GM21447 (cell line): ENCODE measurements at regions not wholly inside any gene's neighbourhood (a gene's known extent, or its start where the extent isn't known, plus 50 kb on each side); places are given as distances from the start of the nearest gene placed in this dataset.

Source experiments
- ATAC-seq: cut with Tn5 transposase; IDR thresholded peaks from one replicate; pipeline ENCODE4 v1.9.1; 2021; ENCODE audit not compliant: unreplicated experiment

DNA sequence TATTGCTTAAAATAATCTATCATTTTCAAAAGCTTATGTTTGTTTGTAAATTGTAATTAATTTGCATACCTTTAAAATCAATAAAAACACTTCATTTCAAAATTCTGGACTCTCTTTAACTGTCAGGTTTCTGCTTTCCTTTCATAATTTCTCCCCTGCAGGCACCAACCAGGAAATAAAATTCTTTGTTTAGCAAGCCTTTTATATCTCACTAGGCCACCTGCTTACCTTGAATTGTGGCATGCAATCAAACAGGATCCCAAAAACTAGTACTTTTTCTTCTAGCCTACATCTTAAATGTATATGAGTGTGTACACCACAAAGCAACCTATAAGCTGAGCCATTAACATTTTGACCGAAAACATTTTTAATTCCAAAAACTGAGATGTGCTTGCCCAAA lies 233.1 kb downstream of the NR4A2 start:
- ATAC-seq = no peak

DNA sequence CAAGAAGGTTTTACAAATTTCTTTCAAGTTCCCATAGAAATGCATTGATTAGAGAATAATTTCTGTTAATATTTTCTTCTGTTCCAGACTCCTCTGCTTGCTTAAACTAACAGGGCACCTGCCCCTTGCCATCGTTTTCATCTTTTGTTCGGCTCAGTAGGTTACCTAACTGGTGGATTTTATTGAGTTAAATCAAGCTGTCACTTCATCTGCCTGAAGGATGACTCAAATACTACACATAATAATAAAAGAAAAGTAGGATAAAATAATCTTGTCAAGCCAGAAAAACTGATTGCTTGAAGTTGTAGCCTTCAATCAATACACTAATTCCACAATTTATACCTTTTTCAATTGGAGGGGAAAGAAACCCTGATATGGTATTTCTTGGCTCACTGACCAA lies 234.0 kb downstream of the NR4A2 start:
- no peak for ATAC-seq

DNA sequence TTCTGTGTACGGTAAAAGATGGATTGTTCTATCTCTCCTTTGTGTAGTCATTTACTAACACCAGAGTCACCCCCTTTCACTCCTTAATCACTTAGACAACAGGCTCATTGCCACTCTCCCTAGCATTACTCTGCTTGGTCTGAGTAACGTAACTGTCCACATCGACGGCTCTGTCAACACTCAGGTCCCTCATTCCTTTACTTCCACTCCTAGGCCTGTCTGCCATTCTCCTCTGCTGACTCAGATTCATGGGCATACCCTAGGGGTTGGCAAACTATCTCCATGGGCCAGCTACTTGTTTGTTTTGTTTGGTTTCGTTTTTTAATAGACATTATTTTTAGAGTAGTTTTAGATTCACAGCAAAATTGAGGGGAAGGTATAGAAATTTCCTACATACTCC lies 243.9 kb downstream of the NR4A2 start:
- ATAC-seq = no peak

DNA sequence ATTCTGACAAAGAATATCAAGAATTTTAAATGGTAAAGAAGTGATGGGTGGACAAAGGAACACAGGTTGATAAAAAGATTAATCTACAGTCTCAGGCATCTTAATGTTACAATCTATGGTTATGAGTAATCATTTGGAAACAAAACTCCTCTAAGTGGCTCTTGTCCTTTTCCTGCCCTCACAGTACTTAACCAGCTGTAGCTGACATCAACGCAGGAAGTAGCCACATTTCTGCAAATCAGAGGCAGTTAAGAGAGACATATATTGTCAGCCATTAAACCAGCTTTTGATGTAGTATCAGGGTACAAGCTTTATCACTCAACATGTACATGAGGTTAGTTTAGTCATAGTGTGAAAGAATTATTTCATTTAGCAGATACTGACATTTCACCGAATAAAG lies 244.6 kb downstream of the NR4A2 start:
- no peak for ATAC-seq

DNA sequence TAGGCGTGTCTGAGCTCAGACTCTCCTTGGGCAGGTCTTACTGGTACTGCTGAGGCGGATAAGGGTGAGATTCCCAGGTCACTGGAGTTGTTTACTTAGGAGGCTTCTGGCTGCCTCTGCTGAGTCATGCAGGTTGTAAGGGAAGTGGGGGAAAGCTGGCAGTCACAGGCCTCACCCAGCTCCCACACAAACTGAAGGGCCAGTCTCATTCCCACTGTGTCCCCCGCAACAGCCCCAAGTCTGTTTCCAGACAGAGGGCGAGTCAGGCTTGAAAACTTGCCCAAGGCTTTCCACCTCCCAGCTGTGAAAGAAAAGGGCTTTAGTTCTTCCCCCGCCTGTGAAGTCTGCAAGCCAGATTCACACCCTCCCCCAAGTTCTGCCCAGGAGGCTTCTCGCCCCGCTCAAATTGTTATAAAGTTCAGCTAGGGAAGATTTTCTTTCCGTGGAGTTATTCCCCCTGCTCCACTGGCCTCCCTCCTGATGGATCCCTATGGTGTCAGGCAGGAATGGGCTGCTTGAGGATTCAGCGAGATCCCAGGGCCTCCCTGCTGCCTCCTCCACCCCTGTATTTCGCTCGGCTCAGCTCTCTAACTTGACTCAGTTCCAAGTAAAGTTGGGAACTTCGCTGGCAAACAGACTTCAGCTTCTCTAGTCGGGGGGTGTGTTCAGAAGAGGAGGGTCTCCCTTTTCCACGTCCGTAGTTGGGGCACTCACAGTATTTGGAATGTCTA lies 248.6 kb downstream of the NR4A2 start:
- ATAC-seq = no peak

GRCh38 chr2:156079845-156080244 lies 252.7 kb downstream of the NR4A2 start:
- ATAC-seq = no peak

DNA sequence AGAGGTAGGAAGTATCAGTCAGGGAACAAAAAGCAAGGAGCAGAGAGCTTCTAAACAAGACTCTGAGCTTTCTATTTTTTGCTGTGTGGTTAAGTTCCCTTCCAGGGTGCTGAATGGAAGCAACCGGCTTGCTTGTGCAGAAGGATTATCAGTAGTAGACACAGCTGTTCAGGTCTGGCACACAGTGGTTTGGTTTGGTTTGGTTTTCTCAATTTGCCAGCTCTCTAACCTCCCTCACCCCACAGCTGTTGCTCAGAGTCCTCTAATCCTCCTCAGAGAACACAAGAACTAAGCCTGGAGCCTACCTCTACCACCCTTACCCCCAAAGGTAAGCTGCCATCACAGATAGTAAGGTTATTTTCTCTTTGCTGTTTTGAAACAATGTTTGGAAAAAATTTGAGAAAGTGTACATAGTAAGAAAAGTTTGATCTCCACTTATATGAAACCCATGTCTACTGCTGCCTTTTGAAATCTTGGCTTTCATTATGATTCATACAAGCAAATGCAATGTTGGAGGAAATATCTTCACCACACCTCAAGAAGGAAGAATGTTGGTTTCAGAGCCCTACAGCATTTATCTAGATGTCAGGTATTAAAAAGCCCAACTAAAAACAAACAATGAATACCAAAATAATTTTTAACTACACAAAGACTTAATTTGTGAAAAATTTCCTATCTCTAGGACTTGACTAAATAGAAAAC lies 255.3 kb downstream of the NR4A2 start:
- ATAC-seq = no peak

- no peak for ATAC-seq
Measured at GRCh38 chr2:156065912-156066311, 266.6 kb downstream of the NR4A2 start.

GRCh38 chr2:156064540-156064939 lies 268.0 kb downstream of the NR4A2 start:
- ATAC-seq = no peak

- ATAC-seq = no peak
Measured at GRCh38 chr2:156057647-156058046, 274.9 kb downstream of the NR4A2 start.

- no peak for ATAC-seq
Measured at GRCh38 chr2:156054983-156055382, 277.5 kb downstream of the NR4A2 start.

- no peak for ATAC-seq
Measured at GRCh38 chr2:156046900-156047299, 285.6 kb downstream of the NR4A2 start.

DNA sequence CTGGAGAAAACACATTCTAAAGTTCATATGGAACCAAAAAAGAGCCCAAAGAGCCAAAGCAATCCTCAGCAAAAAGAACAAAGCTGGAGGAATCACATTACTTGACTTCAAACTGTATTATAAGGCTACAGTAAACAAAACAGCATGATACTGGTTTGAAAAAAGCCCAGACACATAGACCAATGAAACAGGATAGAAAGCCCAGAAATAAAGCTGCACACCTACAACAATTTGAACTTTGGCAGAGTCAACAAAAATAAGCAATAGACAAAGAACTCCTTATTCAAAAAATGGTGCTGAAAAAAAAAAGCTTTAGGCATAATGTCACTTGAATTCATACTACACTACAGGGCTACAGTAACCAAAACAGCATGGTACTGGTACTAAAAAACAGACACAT lies 289.6 kb downstream of the NR4A2 start:
- no peak for ATAC-seq

- ATAC-seq = no peak
Measured at GRCh38 chr2:156038021-156038420, 294.5 kb downstream of the NR4A2 start.

GRCh38 chr2:156037482-156037881 lies 295.0 kb downstream of the NR4A2 start:
- ATAC-seq = no peak

DNA sequence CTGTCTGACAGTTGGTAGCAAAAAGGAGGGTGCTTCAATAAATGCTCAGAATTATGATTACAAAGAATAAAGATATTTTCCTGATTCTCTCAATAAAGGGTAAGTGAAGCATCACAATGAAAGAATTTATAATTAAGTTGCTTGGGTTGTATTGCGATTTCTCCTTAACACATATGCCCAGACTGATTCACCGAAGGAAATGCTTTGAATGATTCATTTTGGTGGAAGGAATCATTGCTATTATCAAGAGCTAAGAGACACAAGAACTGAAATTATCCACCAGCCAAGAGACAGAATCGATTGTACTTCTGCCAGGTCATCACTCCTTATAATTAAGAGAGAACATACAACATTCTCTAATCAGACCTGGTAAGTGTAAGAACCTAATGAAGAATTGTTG lies 301.4 kb downstream of the NR4A2 start:
- no peak for ATAC-seq

DNA sequence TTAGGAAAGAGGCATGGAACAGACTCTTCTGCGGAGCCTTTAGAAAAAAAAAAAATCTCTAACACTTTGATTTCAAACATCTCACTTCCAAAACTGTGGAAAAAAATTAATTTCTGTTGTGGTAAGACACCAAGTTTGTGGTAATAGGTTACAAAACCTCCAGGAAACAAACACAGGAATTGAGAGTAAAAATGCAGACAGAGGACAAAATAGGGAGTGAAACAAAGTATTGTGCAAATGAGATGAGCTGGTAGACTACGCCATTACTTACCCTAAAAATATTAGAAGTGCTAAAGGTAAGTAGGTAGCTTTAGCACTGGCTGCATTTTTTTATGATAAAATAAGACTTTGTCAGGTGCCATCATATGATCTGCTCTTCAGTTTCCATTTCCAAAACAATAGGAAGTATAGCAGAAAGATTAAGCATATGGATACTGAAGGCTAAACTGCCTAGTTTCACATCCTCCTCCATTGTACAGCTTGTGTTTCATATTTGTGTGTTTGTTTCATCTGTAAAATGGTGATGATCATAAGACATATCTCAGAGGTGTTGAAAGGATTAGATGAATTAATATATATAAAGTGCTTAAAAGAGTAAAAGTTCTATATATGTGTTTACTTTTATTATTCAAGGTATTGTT lies 309.2 kb downstream of the NR4A2 start:
- peak; percentile 61 for ATAC-seq

DNA sequence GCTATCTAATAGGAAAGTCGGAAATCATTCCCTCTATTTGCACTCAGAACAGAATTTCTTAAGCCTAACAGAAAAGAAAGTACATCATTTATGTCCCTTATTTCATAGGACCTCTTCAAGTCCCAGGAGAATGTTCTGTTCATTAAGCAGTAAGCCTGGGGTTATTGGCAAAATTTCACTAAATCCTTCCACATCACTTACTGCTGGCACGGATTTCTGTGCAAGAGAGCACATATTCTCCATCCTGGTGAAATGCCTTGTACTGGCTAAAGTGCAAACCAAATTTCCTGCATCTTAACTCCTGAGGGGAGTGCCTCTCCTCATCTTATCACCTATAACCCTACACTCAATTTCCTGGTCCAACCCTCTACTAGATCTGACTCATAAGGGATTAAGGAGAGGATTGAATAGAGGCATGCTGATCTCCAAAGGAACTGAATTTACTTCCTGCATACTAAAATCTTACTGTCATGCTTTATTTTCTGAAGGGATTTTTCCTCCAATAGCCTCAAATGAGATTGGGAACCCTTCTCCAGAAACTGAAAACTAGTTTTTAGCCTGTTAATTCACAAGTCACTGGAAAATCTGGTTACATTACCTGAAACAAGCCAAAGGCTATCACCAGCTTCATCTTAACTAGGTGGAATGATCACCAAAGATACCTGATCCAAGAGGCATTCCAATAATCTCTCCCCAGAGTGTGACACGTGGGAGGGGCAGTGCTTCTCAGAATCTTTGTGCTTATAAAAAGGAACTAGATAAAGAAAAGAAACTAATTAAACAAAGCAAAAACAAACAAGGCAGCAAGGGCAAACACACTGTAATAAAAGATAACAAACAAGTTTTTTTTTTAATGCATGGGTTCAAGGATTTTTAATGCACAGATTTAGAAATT lies 311.1 kb downstream of the NR4A2 start:
- no peak for ATAC-seq

DNA sequence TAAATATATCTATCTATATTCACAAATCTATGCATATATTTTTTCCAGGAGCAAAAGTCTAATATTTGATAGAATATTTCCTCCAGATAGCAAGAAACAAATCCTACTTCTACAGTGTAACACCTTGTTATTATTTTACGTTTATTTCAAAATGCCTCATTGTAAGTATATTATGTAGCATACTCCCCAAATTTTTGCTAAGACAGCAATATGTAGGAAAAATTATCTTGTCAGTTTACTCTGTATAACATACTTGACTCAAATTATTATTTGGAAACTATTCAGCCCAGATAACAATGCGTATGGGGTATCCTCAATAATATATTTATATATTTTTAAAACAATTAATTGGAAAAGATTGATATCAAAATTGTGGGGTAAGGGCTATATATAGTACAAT lies 313.2 kb downstream of the NR4A2 start:
- no peak for ATAC-seq

GRCh38 chr2:156017341-156017885 lies 315.1 kb downstream of the NR4A2 start:
- ATAC-seq = no peak

DNA sequence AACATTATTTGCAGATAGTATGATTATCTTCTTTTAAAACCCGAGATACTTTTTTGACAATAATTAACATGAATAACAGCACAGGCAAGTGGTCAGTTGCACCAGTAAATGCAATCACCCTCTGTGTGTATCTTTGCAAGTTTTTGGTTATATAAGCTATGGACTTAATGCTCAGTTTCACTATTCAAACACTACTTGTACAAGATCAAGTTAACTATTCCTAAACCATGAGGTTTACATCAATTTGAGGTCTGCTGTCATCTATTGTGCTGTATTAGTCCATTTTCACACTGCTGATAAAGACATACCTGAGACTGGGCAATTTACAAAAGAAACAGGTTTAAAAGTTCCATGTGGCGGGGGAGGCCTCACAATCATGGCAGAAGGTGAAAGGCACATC lies 323.2 kb downstream of the NR4A2 start:
- ATAC-seq = no peak
